ENCODE measurements at regions not wholly inside any gene's neighbourhood (a gene's known extent, or its start where the extent isn't known, plus 50 kb on each side); places are given as distances from the start of the nearest gene placed in this dataset.
"Not testable (repeated sequence)": the region's sequence is repeated elsewhere in the genome, so short reads cannot be mapped to it uniquely, and the experiment has no call there.

GRCh38 chr7:98774884-98775283, 94.9 kb downstream of the TMEM130 start:
- Histone ChIP-seq H3K27me3 (replicated peaks; ENCODE audit: control insufficient read depth, insufficient read depth, low read length) (peaks cover 21% of the 10 kb centered on the region), H3K4me3 (ENCODE audit: low read length) (no peak overlapping the region), H3K4me1 (ENCODE audit: control insufficient read depth, insufficient read depth, low read length) (peaks cover 8% of the 10 kb centered on the region), H3K36me3 (ENCODE audit: control insufficient read depth, insufficient read depth, low read length, severe bottlenecking) (no peaks in the 10 kb centered on the region), H3K9ac (ENCODE audit: low read length) (no peak overlapping the region), H3K9me3 (ENCODE audit: control insufficient read depth, low read length) (no peaks in the 10 kb centered on the region)
- no peak for DNase-seq (ENCODE audit: low read depth)

DNA sequence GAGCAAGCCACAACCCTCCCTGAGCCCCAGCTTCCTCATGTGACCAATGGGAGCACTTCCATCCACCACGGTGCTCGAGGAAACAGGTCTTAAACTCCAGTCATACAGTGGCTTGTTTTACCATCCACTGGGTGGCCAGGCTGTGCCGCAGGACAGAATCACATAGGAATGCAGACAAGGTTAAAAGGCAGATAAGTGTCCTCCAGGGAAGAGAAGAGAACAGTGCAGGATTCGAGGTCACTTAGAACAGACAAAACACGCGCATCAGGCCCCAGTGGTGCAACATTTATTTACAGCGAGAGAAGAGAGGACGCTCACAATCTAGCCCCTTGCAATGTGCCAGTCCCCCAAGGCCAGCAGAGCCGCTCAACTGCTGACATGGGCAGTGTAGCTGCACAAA, 92.8 kb downstream of the TMEM130 start:
- Histone ChIP-seq H3K36me3 (ENCODE audit: control insufficient read depth, insufficient read depth, low read length, severe bottlenecking) (no peaks in the 10 kb centered on the region), H3K9me3 (ENCODE audit: control insufficient read depth, low read length) (no peaks in the 10 kb centered on the region), H3K27me3 (replicated peaks; ENCODE audit: control insufficient read depth, insufficient read depth, low read length) (peaks cover 39% of the 10 kb centered on the region), H3K9ac (ENCODE audit: low read length) (no peak overlapping the region), H3K4me1 (ENCODE audit: control insufficient read depth, insufficient read depth, low read length) (no peaks in the 10 kb centered on the region), H3K4me3 (ENCODE audit: low read length) (no peak overlapping the region)
- DNase-seq (ENCODE audit: low read depth) = no peak

- Histone ChIP-seq H3K27me3 (replicated peaks; ENCODE audit: control insufficient read depth, insufficient read depth, low read length) (peaks cover 38% of the 10 kb centered on the region), H3K9ac (ENCODE audit: low read length) (no peak overlapping the region), H3K36me3 (ENCODE audit: control insufficient read depth, insufficient read depth, low read length, severe bottlenecking) (no peaks in the 10 kb centered on the region), H3K9me3 (ENCODE audit: control insufficient read depth, low read length) (no peaks in the 10 kb centered on the region), H3K4me1 (ENCODE audit: control insufficient read depth, insufficient read depth, low read length) (no peaks in the 10 kb centered on the region), H3K4me3 (ENCODE audit: low read length) (no peak overlapping the region)
- no peak for DNase-seq (ENCODE audit: low read depth)
Measured at GRCh38 chr7:98778421-98778820, 91.4 kb downstream of the TMEM130 start.

DNA sequence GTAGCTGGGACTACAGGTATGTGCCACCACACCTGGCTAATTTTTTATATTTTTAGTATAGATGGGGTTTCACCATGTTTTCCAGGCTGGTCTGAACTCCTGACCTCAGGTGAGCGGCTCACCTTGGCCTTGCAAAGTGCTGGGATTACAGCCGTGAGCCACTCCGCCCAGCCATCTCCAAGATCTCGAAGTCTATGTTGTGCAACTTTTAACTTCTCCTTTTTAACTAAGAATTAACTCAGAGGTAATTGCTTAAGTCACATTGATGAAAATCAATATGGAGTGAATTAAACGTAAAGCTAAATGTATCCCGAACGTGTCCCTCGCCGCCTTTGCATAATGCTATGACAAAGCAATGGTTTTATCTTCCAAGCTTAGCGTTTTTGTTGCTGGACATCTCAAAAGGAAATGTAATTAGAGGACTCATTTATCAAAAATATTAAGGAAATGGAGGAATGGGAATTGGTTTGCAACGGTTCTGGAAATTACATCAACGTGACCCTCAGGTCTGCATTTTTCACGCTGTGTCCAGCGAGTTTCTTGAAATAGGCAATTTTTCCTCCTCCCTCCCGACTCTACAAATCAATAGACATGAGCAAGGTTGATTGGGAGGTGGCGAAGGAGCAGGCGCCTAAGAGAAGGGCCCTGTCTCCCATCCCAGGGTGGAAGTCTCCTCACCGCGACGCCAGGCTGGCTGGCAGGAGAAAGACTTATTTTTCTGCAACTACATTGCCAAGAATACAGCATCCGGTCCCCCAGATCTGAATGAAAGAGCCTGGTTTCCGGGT, 89.8 kb downstream of the TMEM130 start:
- H3K9me3 ChIP-seq (ENCODE audit: control insufficient read depth, low read length) = no peaks in the 10 kb centered on the region
- peaks cover 45% of the 10 kb centered on the region for H3K27me3 ChIP-seq (replicated peaks; ENCODE audit: control insufficient read depth, insufficient read depth, low read length)
- H3K4me1 ChIP-seq (ENCODE audit: control insufficient read depth, insufficient read depth, low read length) = no peaks in the 10 kb centered on the region
- H3K4me3 ChIP-seq (ENCODE audit: low read length) = no peak overlapping the region
- DNase-seq (ENCODE audit: low read depth) = no peak
- H3K9ac ChIP-seq (ENCODE audit: low read length) = no peak overlapping the region
- no peaks in the 10 kb centered on the region for H3K36me3 ChIP-seq (ENCODE audit: control insufficient read depth, insufficient read depth, low read length, severe bottlenecking)

DNA sequence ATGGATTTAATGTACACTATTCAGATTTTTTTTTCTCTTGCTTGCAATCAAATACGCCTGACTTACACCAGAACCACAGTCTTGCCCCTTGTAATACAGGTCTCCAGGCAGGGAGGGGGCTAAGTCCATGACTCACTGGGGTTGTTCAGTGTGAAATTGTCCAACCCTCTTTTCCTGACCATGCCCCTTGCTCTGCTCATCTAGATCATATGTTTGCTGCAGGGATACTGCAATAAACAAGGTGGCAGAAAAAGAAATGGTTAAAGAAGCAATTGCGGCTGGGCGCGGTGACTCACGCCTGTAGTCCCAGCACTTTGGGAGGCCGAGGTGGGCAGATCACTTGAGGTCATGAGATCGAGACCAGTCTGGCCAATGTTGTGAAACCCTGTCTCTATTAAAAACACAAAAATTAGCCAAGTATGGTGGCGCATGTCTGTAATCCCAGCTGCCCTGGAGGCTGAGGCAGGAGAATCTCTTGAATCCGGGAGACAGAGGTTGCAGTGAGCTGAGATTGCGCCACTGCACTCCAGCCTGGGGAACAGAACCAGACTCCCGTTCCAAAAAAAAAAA, 85.5 kb downstream of the TMEM130 start:
- H3K36me3 ChIP-seq (ENCODE audit: control insufficient read depth, insufficient read depth, low read length, severe bottlenecking) = no peaks in the 10 kb centered on the region
- DNase-seq (ENCODE audit: low read depth) = no peak
- no peak overlapping the region for H3K4me3 ChIP-seq (ENCODE audit: low read length)
- H3K9me3 ChIP-seq (ENCODE audit: control insufficient read depth, low read length) = no peaks in the 10 kb centered on the region
- H3K4me1 ChIP-seq (ENCODE audit: control insufficient read depth, insufficient read depth, low read length) = peaks cover 8% of the 10 kb centered on the region
- H3K27me3 ChIP-seq (replicated peaks; ENCODE audit: control insufficient read depth, insufficient read depth, low read length) = peaks cover 40% of the 10 kb centered on the region
- no peak overlapping the region for H3K9ac ChIP-seq (ENCODE audit: low read length)

DNA sequence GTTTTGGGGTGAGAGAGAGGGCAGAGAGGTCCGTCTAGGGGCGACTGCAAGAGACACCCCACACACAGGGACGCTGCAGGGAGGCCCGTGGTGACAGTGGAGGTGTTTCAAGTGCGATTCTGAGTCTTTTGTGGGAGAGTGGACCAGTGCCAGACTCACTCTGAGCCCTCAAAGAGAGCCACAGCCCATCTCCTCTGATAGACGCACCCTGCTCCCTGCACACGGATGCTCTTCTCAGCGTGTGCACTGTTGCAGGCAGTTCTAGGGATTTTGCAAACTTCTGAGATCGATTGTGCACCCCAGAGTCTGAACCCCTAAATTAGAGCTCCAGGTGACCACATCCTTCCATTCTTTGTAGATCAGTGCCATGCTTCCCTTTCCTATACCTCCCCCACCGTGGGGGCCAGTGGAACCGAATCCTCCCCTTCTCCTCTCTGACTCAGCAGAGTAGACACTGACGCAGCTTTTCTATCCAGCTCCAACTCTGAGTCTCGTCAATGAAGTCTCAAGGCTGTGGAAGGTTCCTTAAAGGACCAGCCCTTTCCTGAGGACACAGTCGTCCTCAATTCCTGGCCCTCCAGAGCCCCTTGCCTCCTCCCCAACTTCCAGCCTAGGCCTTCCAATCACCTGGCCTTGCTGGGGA, 83.8 kb downstream of the TMEM130 start:
- no peak for DNase-seq (ENCODE audit: low read depth)
- no peaks in the 10 kb centered on the region for H3K36me3 ChIP-seq (ENCODE audit: control insufficient read depth, insufficient read depth, low read length, severe bottlenecking)
- no peaks in the 10 kb centered on the region for H3K9me3 ChIP-seq (ENCODE audit: control insufficient read depth, low read length)
- peaks cover 8% of the 10 kb centered on the region for H3K4me1 ChIP-seq (ENCODE audit: control insufficient read depth, insufficient read depth, low read length)
- no peak overlapping the region for H3K4me3 ChIP-seq (ENCODE audit: low read length)
- no peak overlapping the region for H3K9ac ChIP-seq (ENCODE audit: low read length)
- H3K27me3 ChIP-seq (replicated peaks; ENCODE audit: control insufficient read depth, insufficient read depth, low read length) = peaks cover 30% of the 10 kb centered on the region

- peaks cover 8% of the 10 kb centered on the region for H3K4me1 ChIP-seq (ENCODE audit: control insufficient read depth, insufficient read depth, low read length)
- no peak for DNase-seq (ENCODE audit: low read depth)
- H3K9me3 ChIP-seq (ENCODE audit: control insufficient read depth, low read length) = no peaks in the 10 kb centered on the region
- H3K27me3 ChIP-seq (replicated peaks; ENCODE audit: control insufficient read depth, insufficient read depth, low read length) = peaks cover 20% of the 10 kb centered on the region
- no peaks in the 10 kb centered on the region for H3K36me3 ChIP-seq (ENCODE audit: control insufficient read depth, insufficient read depth, low read length, severe bottlenecking)
- H3K9ac ChIP-seq (ENCODE audit: low read length) = no peak overlapping the region
- H3K4me3 ChIP-seq (ENCODE audit: low read length) = no peak overlapping the region
Measured at GRCh38 chr7:98788966-98789365, 80.8 kb downstream of the TMEM130 start.

DNA sequence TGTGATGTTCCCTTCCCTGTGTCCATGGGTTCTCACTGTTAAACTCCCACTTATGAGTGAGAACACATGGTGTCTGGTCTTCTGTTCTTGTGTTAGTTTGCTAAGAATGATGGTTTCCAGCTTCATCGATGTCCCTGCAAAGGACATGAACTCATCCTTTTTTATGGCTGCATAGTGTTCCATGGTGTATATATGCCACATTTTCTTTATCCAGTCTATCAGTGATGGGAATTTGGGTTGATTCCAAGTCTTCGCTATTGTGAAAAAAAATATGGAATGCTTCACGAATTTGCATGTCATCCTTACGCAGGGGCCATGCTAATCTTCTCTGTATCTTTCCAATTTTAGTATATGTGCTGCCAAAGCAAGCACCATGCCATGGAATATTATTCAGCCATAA, 75.4 kb downstream of the TMEM130 start:
- DNase-seq (ENCODE audit: low read depth); H3K9ac ChIP-seq (ENCODE audit: low read length); H3K4me3 ChIP-seq (ENCODE audit: low read length); H3K36me3 ChIP-seq (ENCODE audit: control insufficient read depth, insufficient read depth, low read length, severe bottlenecking); H3K27me3 ChIP-seq (replicated peaks; ENCODE audit: control insufficient read depth, insufficient read depth, low read length); H3K4me1 ChIP-seq (ENCODE audit: control insufficient read depth, insufficient read depth, low read length); H3K9me3 ChIP-seq (ENCODE audit: control insufficient read depth, low read length): not testable (repeated sequence)

- DNase-seq (ENCODE audit: low read depth) = no peak
- H3K36me3 ChIP-seq (ENCODE audit: control insufficient read depth, insufficient read depth, low read length, severe bottlenecking) = no peaks in the 10 kb centered on the region
- H3K4me3 ChIP-seq (ENCODE audit: low read length) = no peak overlapping the region
- H3K4me1 ChIP-seq (ENCODE audit: control insufficient read depth, insufficient read depth, low read length) = no peaks in the 10 kb centered on the region
- H3K9me3 ChIP-seq (ENCODE audit: control insufficient read depth, low read length) = peaks cover 11% of the 10 kb centered on the region
- peaks cover 13% of the 10 kb centered on the region for H3K27me3 ChIP-seq (replicated peaks; ENCODE audit: control insufficient read depth, insufficient read depth, low read length)
- H3K9ac ChIP-seq (ENCODE audit: low read length) = no peak overlapping the region
Measured at GRCh38 chr7:98795741-98796493, 73.9 kb downstream of the TMEM130 start.

Data from adipocyte (in vitro differentiated cells).